ENCODE measurements at regions not wholly inside any gene's neighbourhood (a gene's known extent, or its start where the extent isn't known, plus 50 kb on each side); places are given as distances from the start of the nearest gene placed in this dataset.

GRCh38 chr2:100677611-100678185 is 114.9 kb downstream of the PDCL3 start:
- Histone ChIP-seq H3K27ac (ENCODE audit: extremely low read depth, low read depth, low read length) (no peak overlapping the region), H3K4me1 (ENCODE audit: control insufficient read depth, insufficient read depth, low read length) (no peaks in the 10 kb centered on the region), H3K4me3 (ENCODE audit: low read depth, low read length) (no peak overlapping the region), H3K36me3 (ENCODE audit: control insufficient read depth in 2 of 2, insufficient read depth in 1 of 2, low read length in 2 of 2) (no peaks in the 10 kb centered on the region), H3K9me3 (ENCODE audit: control insufficient read depth, insufficient read depth, low read depth, low read length) (no peaks in the 10 kb centered on the region)
- TF ChIP-seq ZSCAN5A (tag by site-specific recombination; IDR thresholded peaks at IDR 0.05) (no peak), EGR2 (tag by site-specific recombination; IDR thresholded peaks at IDR 0.05; ENCODE audit: low read depth) (no peak), ZFP3 (tag by site-specific recombination; IDR thresholded peaks at IDR 0.05; ENCODE audit: low read depth) (no peak)
- CTCF ChIA-PET: no interaction called here
- POLR2A ChIA-PET: no interaction called here

- TF ChIP-seq GFI1B (tag by site-specific recombination; IDR thresholded peaks at IDR 0.05) (no peak), ZNF214 (tag by site-specific recombination; IDR thresholded peaks at IDR 0.05; ENCODE audit: borderline replicate concordance) (no peak), BCL11A (tag by site-specific recombination; IDR thresholded peaks at IDR 0.05; ENCODE audit: low read depth) (no peak), ZSCAN5A (tag by site-specific recombination; IDR thresholded peaks at IDR 0.05) (no peak), ZNF600 (tag by site-specific recombination; IDR thresholded peaks at IDR 0.05) (no peak), PATZ1 (tag by site-specific recombination; IDR thresholded peaks at IDR 0.05) (no peak), ZNF626 (tag by site-specific recombination; IDR thresholded peaks at IDR 0.05) (no peak), ZNF292 (tag by site-specific recombination; IDR thresholded peaks at IDR 0.05; ENCODE audit: borderline replicate concordance, low read depth) (no peak), SETDB1 (IDR thresholded peaks at IDR 0.05; ENCODE audit: insufficient read length, low read length) (no peak), ZNF19 (tag by site-specific recombination; IDR thresholded peaks at IDR 0.05; ENCODE audit: low read depth) (no peak), ZNF114 (tag by site-specific recombination; IDR thresholded peaks at IDR 0.05) (no peak), ZSCAN18 (tag by site-specific recombination; IDR thresholded peaks at IDR 0.05) (no peak), ZNF791 (tag by site-specific recombination; IDR thresholded peaks at IDR 0.05) (no peak), ZNF211 (tag by site-specific recombination; IDR thresholded peaks at IDR 0.05; ENCODE audit: low read depth) (no peak)
- TF ChIP-seq, protein P1, sequence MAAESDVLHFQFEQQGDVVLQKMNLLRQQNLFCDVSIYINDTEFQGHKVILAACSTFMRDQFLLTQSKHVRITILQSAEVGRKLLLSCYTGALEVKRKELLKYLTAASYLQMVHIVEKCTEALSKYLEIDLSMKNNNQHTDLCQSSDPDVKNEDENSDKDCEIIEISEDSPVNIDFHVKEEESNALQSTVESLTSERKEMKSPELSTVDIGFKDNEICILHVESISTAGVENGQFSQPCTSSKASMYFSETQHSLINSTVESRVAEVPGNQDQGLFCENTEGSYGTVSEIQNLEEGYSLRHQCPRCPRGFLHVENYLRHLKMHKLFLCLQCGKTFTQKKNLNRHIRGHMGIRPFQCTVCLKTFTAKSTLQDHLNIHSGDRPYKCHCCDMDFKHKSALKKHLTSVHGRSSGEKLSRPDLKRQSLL (tag by site-specific recombination; IDR thresholded peaks at IDR 0.05): no peak
- TF ChIP-seq, protein P2, sequence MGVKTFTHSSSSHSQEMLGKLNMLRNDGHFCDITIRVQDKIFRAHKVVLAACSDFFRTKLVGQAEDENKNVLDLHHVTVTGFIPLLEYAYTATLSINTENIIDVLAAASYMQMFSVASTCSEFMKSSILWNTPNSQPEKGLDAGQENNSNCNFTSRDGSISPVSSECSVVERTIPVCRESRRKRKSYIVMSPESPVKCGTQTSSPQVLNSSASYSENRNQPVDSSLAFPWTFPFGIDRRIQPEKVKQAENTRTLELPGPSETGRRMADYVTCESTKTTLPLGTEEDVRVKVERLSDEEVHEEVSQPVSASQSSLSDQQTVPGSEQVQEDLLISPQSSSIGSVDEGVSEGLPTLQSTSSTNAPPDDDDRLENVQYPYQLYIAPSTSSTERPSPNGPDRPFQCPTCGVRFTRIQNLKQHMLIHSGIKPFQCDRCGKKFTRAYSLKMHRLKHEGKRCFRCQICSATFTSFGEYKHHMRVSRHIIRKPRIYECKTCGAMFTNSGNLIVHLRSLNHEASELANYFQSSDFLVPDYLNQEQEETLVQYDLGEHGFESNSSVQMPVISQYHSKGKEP (tag by site-specific recombination; IDR thresholded peaks at IDR 0.05): no peak
- TF ChIP-seq, protein P3, sequence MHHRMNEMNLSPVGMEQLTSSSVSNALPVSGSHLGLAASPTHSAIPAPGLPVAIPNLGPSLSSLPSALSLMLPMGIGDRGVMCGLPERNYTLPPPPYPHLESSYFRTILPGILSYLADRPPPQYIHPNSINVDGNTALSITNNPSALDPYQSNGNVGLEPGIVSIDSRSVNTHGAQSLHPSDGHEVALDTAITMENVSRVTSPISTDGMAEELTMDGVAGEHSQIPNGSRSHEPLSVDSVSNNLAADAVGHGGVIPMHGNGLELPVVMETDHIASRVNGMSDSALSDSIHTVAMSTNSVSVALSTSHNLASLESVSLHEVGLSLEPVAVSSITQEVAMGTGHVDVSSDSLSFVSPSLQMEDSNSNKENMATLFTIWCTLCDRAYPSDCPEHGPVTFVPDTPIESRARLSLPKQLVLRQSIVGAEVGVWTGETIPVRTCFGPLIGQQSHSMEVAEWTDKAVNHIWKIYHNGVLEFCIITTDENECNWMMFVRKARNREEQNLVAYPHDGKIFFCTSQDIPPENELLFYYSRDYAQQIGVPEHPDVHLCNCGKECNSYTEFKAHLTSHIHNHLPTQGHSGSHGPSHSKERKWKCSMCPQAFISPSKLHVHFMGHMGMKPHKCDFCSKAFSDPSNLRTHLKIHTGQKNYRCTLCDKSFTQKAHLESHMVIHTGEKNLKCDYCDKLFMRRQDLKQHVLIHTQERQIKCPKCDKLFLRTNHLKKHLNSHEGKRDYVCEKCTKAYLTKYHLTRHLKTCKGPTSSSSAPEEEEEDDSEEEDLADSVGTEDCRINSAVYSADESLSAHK (tag by site-specific recombination; IDR thresholded peaks at IDR 0.05): no peak
- TF ChIP-seq, protein P4, sequence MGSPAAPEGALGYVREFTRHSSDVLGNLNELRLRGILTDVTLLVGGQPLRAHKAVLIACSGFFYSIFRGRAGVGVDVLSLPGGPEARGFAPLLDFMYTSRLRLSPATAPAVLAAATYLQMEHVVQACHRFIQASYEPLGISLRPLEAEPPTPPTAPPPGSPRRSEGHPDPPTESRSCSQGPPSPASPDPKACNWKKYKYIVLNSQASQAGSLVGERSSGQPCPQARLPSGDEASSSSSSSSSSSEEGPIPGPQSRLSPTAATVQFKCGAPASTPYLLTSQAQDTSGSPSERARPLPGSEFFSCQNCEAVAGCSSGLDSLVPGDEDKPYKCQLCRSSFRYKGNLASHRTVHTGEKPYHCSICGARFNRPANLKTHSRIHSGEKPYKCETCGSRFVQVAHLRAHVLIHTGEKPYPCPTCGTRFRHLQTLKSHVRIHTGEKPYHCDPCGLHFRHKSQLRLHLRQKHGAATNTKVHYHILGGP (tag by site-specific recombination; IDR thresholded peaks at IDR 0.05): no peak
- POLR2A ChIA-PET: no interaction called here
- CTCF ChIA-PET: no interaction called here
- H3K27ac ChIP-seq (ENCODE audit: extremely low read depth, low read depth, low read length): no peak overlapping the region
- H3K4me1 ChIP-seq (ENCODE audit: control insufficient read depth, insufficient read depth, low read length): no peaks in the 10 kb centered on the region
- H3K9me3 ChIP-seq (ENCODE audit: control insufficient read depth, insufficient read depth, low read depth, low read length): no peaks in the 10 kb centered on the region
- H3K4me3 ChIP-seq (ENCODE audit: low read depth, low read length): no peak overlapping the region
- H3K36me3 ChIP-seq (ENCODE audit: control insufficient read depth in 2 of 2, insufficient read depth in 1 of 2, low read length in 2 of 2): no peaks in the 10 kb centered on the region
Measured at GRCh38 chr2:100679211-100679610, 116.4 kb downstream of the PDCL3 start.

Data from HEK293 (cell line).